Breast epithelium (tissue), 4 donors: ENCODE measurements at regions not wholly inside any gene's neighbourhood (a gene's known extent, or its start where the extent isn't known, plus 50 kb on each side); places are given as distances from the start of the nearest gene placed in this dataset.

Source experiments
- DNase-seq, 2 donors: peaks; one replicate each; pipeline ENCODE4 v3.0.0-alpha.2; 2019; ENCODE audit warnings: low spot score in 2 of 2
- H3K27ac ChIP-seq, 2 donors: fragments of 200-600 bp; sonication (generic) in 1 of 2; one replicate each; pipeline ENCODE4 v1.5.1; 2016 to 2019; ENCODE audit warnings: mild to moderate bottlenecking in 1 of 2
- H3K27me3 ChIP-seq, 2 donors: fragments of 200-600 bp; sonication (generic) in 1 of 2; one replicate each; pipeline versions ENCODE4 v1.5.1 to v1.6.0; 2017 to 2019; ENCODE audit warnings: control low read depth in 1 of 2, mild to moderate bottlenecking in 1 of 2
- H3K36me3 ChIP-seq: fragments of 200-600 bp; one replicate; pipeline ENCODE4 v1.5.1; 2019
- H3K4me1 ChIP-seq, 2 donors: fragments of 200-600 bp; sonication (generic); one replicate each; pipeline ENCODE4 v1.5.1; 2016 to 2019; ENCODE audit warnings: control low read depth in 1 of 2
- H3K4me3 ChIP-seq, 3 donors: fragments of 200-600 bp; sonication (generic); 1 replicate in 2 of 3; 2 replicates in 1 of 3; pipeline ENCODE4 v1.5.1; 2016 to 2019; ENCODE audit warnings: mild to moderate bottlenecking in 3 of 3, moderate library complexity in 2 of 3
- H3K9me3 ChIP-seq, 2 donors: fragments of 200-600 bp; sonication (generic) in 1 of 2; one replicate each; pipeline ENCODE4 v1.5.1; 2016 to 2019; ENCODE audit warnings: control low read depth in 1 of 2
- CTCF ChIP-seq, 3 donors: fragments of 450-650 bp; IDR thresholded peaks; one replicate each; pipeline ENCODE4 v1.5.1; 2016 to 2017; ENCODE audit warnings: antibody characterized with exemption in 3 of 3, mild to moderate bottlenecking in 3 of 3, moderate library complexity in 3 of 3
- POLR2A ChIP-seq: fragments of 450-650 bp; IDR thresholded peaks from one replicate; pipeline ENCODE4 v1.6.1; 2016; ENCODE audit warnings: antibody characterized with exemption, mild to moderate bottlenecking, moderate library complexity
- POLR2AphosphoS5 ChIP-seq, 3 donors: sonication (generic); formaldehyde crosslinking; IDR thresholded peaks; one replicate each; pipeline ENCODE4 v1.6.1; 2017; ENCODE audit warnings: antibody characterized with exemption in 3 of 3
- intact Hi-C: fragments of 100-400 bp; cut with DNase I; formaldehyde crosslinking; loops from one replicate; pipeline ENCODE4 v1.15.1; 2023; ENCODE audit warnings: low total_unique reads

GRCh38 chr13:44757671-44758070 lies 181.5 kb upstream of the TSC22D1 start:
- H3K27me3 ChIP-seq: no peaks in the 10 kb centered on the region
- intact Hi-C loops: no loop called here
- H3K9me3 ChIP-seq: no peaks in the 10 kb centered on the region
- no peaks in the 10 kb centered on the region for H3K4me1 ChIP-seq
- no peak for DNase-seq
- H3K27ac ChIP-seq: no peak overlapping the region
- H3K4me3 ChIP-seq: no peak overlapping the region
- TF ChIP-seq POLR2AphosphoS5 (IDR thresholded peaks at IDR 0.05): no peak
- no peak for TF ChIP-seq POLR2A
- no peak for TF ChIP-seq CTCF (IDR thresholded peaks at IDR 0.05)
- H3K36me3 ChIP-seq: no peaks in the 10 kb centered on the region

- intact Hi-C loops: no loop called here
- Histone ChIP-seq H3K9me3 (no peaks in the 10 kb centered on the region), H3K36me3 (no peaks in the 10 kb centered on the region), H3K27me3 (no peaks in the 10 kb centered on the region), H3K27ac (no peak overlapping the region), H3K4me3 (no peak overlapping the region), H3K4me1 (no peaks in the 10 kb centered on the region)
- no peak for DNase-seq
- no peak for TF ChIP-seq CTCF (IDR thresholded peaks at IDR 0.05)
- TF ChIP-seq POLR2A: no peak
- no peak for TF ChIP-seq POLR2AphosphoS5 (IDR thresholded peaks at IDR 0.05)
These were observed 180.2 kb upstream of the TSC22D1 start for GRCh38 chr13:44756276-44756810.

DNA sequence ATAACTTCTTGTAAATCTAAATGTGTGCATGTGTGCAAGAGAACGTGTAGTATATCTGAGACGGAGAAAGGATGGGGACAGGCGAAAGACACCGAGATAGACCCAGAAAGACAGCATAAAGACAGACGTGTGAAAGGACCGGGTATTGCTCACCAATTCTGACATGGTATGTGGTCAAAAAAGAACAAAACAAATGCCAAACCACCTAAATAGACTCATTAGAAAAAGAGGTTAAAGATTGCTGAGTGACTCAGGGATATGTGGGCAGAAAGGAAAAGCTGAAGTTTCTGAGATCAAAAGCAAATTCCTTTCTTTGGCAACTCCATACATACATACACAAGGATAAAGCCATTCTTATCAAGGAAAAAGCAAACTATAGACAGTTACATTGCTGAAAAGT lies 179.7 kb upstream of the TSC22D1 start:
- intact Hi-C loops: no loop called here
- Histone ChIP-seq H3K4me3 (no peak overlapping the region), H3K36me3 (no peaks in the 10 kb centered on the region), H3K4me1 (no peaks in the 10 kb centered on the region), H3K9me3 (no peaks in the 10 kb centered on the region), H3K27ac (no peak overlapping the region), H3K27me3 (no peaks in the 10 kb centered on the region)
- TF ChIP-seq POLR2A (no peak), CTCF (IDR thresholded peaks at IDR 0.05) (no peak), POLR2AphosphoS5 (IDR thresholded peaks at IDR 0.05) (no peak)
- no peak for DNase-seq

DNA sequence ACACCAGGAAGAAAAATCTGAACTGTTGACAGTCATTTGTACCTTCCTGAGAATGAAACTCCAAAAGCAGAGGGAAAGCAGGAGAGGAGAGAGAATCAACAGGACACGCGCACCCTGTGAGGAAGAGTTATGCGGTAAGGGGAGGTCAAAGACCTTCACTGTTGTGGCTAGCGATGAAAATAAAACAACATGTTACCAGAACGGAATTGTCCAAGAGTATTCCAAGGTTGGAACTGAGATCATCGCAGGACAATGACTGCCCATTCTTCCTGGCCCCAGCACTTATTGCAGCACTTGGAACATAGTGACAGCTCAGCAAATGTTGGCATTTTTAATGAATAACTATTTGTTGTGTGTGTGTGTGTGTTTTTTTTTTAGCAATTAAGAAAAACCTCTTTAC lies 176.0 kb upstream of the TSC22D1 start:
- Histone ChIP-seq H3K27me3 (no peaks in the 10 kb centered on the region), H3K27ac (no peak overlapping the region), H3K4me1 (no peaks in the 10 kb centered on the region), H3K36me3 (no peaks in the 10 kb centered on the region), H3K4me3 (no peak overlapping the region), H3K9me3 (no peaks in the 10 kb centered on the region)
- intact Hi-C loops: no loop called here
- no peak for DNase-seq
- TF ChIP-seq POLR2A: no peak
- TF ChIP-seq CTCF (IDR thresholded peaks at IDR 0.05): no peak
- TF ChIP-seq POLR2AphosphoS5 (IDR thresholded peaks at IDR 0.05): no peak

GRCh38 chr13:44750630-44751029 lies 174.5 kb upstream of the TSC22D1 start:
- Histone ChIP-seq H3K36me3 (no peaks in the 10 kb centered on the region), H3K27ac (no peak overlapping the region), H3K9me3 (no peaks in the 10 kb centered on the region), H3K4me1 (no peaks in the 10 kb centered on the region), H3K4me3 (no peak overlapping the region), H3K27me3 (no peaks in the 10 kb centered on the region)
- TF ChIP-seq CTCF (IDR thresholded peaks at IDR 0.05) (no peak), POLR2AphosphoS5 (IDR thresholded peaks at IDR 0.05) (no peak), POLR2A (no peak)
- intact Hi-C loops: no loop called here
- DNase-seq: no peak
